SH-SY5Y (cell line): ENCODE measurements at regions not wholly inside any gene's neighbourhood (a gene's known extent, or its start where the extent isn't known, plus 50 kb on each side); places are given as distances from the start of the nearest gene placed in this dataset.

Source experiments
- GATA2 ChIP-seq: IDR thresholded peaks from 2 replicates; pipeline ENCODE4 v1.6.1; 2011; ENCODE audit warnings: mild to moderate bottlenecking, low read depth, low read length
- GATA3 ChIP-seq: IDR thresholded peaks from 2 replicates; pipeline ENCODE4 v1.6.1; 2011; ENCODE audit warnings: low read depth, mild to moderate bottlenecking, low read length, moderate library complexity

GRCh38 chr7:88670536-88670935 lies 89.0 kb upstream of the ZNF804B start:
- TF ChIP-seq GATA3 (no peak), GATA2 (no peak)
